ENCODE measurements at regions not wholly inside any gene's neighbourhood (a gene's known extent, or its start where the extent isn't known, plus 50 kb on each side); places are given as distances from the start of the nearest gene placed in this dataset.
A peak's percentile ranks its signal among the peaks of the same experiment; 100 is the strongest.

- Mint-ChIP-seq H3K4me3 (ENCODE audit: unreplicated experiment) (no peak overlapping the region), H3K4me1 (ENCODE audit: unreplicated experiment) (peaks cover 23% of the 10 kb centered on the region), H3K9me3 (ENCODE audit: unreplicated experiment) (no peaks in the 10 kb centered on the region), H3K27me3 (ENCODE audit: unreplicated experiment) (peaks cover 2% of the 10 kb centered on the region), H3K36me3 (ENCODE audit: low read depth, unreplicated experiment) (no peaks in the 10 kb centered on the region), H3K27ac (ENCODE audit: unreplicated experiment) (no peak overlapping the region)
- no peak for DNase-seq (ENCODE audit: low spot score)
- no peak for TF ChIP-seq CTCF (IDR thresholded peaks at IDR 0.05; ENCODE audit: unreplicated experiment)
Observed at GRCh38 chr3:194928227-194928626, 242.5 kb downstream of the FAM43A start.

- peak; percentile 97 for TF ChIP-seq CTCF (IDR thresholded peaks at IDR 0.05; ENCODE audit: unreplicated experiment)
- Mint-ChIP-seq H3K4me1 (ENCODE audit: unreplicated experiment) (peaks cover 23% of the 10 kb centered on the region), H3K27me3 (ENCODE audit: unreplicated experiment) (peaks cover 2% of the 10 kb centered on the region), H3K4me3 (ENCODE audit: unreplicated experiment) (no peak overlapping the region), H3K36me3 (ENCODE audit: low read depth, unreplicated experiment) (no peaks in the 10 kb centered on the region), H3K27ac (ENCODE audit: unreplicated experiment) (no peak overlapping the region), H3K9me3 (ENCODE audit: unreplicated experiment) (no peaks in the 10 kb centered on the region)
- peak; percentile 47 for DNase-seq (ENCODE audit: low spot score)
Observed at GRCh38 chr3:194928831-194929577, 243.3 kb downstream of the FAM43A start.

GRCh38 chr3:194929578-194929960 is 243.9 kb downstream of the FAM43A start:
- peaks cover 2% of the 10 kb centered on the region for H3K27me3 Mint-ChIP-seq (ENCODE audit: unreplicated experiment)
- no peak for DNase-seq (ENCODE audit: low spot score)
- peaks cover 23% of the 10 kb centered on the region for H3K4me1 Mint-ChIP-seq (ENCODE audit: unreplicated experiment)
- no peaks in the 10 kb centered on the region for H3K36me3 Mint-ChIP-seq (ENCODE audit: low read depth, unreplicated experiment)
- no peak for TF ChIP-seq CTCF (IDR thresholded peaks at IDR 0.05; ENCODE audit: unreplicated experiment)
- no peaks in the 10 kb centered on the region for H3K9me3 Mint-ChIP-seq (ENCODE audit: unreplicated experiment)
- no peak overlapping the region for H3K27ac Mint-ChIP-seq (ENCODE audit: unreplicated experiment)
- no peak overlapping the region for H3K4me3 Mint-ChIP-seq (ENCODE audit: unreplicated experiment)

GRCh38 chr3:194930377-194931204 is 244.9 kb downstream of the FAM43A start:
- Mint-ChIP-seq H3K4me3 (ENCODE audit: unreplicated experiment) (no peak overlapping the region), H3K27ac (ENCODE audit: unreplicated experiment) (peak overlapping the region; percentile 88), H3K4me1 (ENCODE audit: unreplicated experiment) (peaks cover 20% of the 10 kb centered on the region), H3K36me3 (ENCODE audit: low read depth, unreplicated experiment) (no peaks in the 10 kb centered on the region), H3K27me3 (ENCODE audit: unreplicated experiment) (peaks cover 9% of the 10 kb centered on the region), H3K9me3 (ENCODE audit: unreplicated experiment) (no peaks in the 10 kb centered on the region)
- DNase-seq (ENCODE audit: low spot score) = peak; percentile 26
- no peak for TF ChIP-seq CTCF (IDR thresholded peaks at IDR 0.05; ENCODE audit: unreplicated experiment)

GRCh38 chr3:194931347-194931746 is 245.7 kb downstream of the FAM43A start:
- Mint-ChIP-seq H3K4me3 (ENCODE audit: unreplicated experiment) (no peak overlapping the region), H3K9me3 (ENCODE audit: unreplicated experiment) (no peaks in the 10 kb centered on the region), H3K36me3 (ENCODE audit: low read depth, unreplicated experiment) (no peaks in the 10 kb centered on the region), H3K27ac (ENCODE audit: unreplicated experiment) (peak overlapping the region; percentile 9), H3K27me3 (ENCODE audit: unreplicated experiment) (peaks cover 9% of the 10 kb centered on the region), H3K4me1 (ENCODE audit: unreplicated experiment) (peaks cover 20% of the 10 kb centered on the region)
- no peak for TF ChIP-seq CTCF (IDR thresholded peaks at IDR 0.05; ENCODE audit: unreplicated experiment)
- DNase-seq (ENCODE audit: low spot score) = no peak

Data from endothelial cell (in vitro differentiated cells).